Kidney tubule cell (primary cell): ENCODE measurements at regions not wholly inside any gene's neighbourhood (a gene's known extent, or its start where the extent isn't known, plus 50 kb on each side); places are given as distances from the start of the nearest gene placed in this dataset.
"Not testable (repeated sequence)": the region's sequence is repeated elsewhere in the genome, so short reads cannot be mapped to it uniquely, and the experiment has no call there.

Experiments used
- DNase-seq: peaks from one replicate; pipeline ENCODE4 v3.0.0-alpha.2; 2018; ENCODE audit warnings: low spot score

DNA sequence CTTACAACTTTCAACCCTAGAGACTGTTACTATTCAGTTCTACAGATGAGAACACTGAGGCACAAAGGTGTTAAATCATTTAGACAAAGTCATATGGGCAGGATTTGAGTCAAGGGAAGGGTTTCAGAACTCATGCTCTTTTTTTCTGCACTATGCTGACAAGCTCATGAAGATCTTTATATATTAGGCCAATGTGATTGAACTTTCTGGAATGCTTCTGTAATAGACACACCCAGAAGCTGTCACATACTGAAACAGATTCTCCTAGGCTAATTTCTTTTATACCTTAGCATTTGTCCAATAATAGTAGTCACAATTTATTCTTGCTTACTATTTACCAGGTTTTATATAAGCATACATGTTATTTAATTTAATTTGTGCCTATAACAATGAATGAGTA lies 164.0 kb downstream of the ALG10B start:
- no peak for DNase-seq

DNA sequence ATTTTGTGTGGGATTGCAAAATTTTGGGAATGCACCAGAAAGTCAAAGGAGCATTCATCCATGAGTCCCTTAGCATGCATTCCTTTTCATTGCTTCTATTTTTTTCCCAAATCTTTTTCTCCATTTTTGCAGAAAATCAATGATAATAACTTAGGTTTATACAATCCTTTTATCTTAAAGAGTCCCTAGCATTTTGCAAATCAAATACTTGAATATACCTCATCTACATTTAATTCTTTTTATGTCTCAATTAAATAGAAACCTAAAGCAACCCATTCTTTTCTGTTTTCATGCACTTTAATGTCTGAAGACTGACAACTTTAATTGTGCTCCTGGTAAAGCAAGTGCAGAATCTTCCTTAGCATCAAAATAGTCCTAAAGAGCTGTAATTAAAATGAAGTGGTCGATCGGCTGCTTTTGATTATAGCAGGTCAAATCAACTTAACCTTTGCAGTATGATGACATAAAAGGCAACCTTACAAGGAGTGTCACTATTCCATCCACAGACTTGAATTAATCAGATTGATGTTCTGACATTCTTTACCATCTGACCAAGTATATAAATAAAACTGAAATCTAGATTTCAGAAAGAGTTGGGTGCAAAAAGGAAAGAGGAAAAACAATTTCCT lies 168.4 kb downstream of the ALG10B start:
- no peak for DNase-seq

DNA sequence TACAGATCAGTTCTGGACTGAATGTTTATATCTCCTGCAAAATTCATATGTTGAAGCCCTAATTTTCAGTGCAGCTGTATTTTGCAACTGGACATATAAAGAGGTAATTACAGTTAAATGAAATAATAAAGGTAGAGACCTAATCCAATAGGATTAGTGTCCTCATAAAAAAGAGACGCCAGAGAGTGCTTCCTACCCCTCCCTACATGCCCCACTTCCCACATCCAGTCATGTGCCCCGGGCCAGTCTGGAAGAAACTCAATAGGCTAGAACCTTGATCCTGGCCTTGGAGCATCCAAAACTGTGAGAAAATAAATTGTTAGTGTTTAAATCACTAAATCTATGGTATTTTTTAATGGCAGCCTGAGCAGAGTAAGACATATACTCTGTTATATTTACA lies 172.3 kb downstream of the ALG10B start:
- DNase-seq, result no peak

DNA sequence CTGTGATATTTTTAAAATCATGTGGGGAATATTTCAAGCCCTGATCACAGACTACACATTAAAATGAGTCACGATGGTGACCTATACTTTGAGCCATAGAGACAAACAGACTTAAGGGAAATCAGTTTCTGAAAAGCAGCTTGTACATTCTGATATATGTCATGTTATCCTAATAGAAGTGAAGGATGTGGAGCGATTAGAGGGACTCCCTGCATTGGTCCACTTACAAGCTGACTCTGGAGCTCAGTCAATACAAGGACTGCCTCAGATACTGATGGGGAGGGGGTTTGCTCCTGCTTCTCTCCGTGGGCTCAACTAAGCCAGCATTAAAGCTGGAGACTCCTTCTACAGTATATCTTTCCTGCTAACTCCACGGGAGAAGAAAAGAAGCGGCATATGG lies 173.5 kb downstream of the ALG10B start:
- no peak for DNase-seq

DNA sequence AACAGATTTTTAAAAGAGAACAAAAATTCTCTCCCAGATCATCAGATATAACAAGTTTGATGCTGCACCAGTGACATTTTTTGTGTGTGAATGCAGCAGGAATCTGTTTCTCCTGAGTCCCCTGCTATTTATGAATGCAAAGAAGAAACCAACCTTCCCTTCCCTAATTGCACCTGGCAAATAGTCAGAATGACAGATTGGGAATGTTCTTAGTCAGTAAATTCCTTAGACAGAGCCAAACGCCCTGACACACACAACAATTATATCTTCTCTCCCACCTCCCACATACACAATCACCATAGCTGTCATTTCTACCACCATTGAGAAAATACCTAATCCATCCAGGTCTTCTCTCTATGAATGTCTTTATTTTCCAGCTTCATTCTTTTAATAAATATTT lies 174.4 kb downstream of the ALG10B start:
- DNase-seq, result no peak

DNA sequence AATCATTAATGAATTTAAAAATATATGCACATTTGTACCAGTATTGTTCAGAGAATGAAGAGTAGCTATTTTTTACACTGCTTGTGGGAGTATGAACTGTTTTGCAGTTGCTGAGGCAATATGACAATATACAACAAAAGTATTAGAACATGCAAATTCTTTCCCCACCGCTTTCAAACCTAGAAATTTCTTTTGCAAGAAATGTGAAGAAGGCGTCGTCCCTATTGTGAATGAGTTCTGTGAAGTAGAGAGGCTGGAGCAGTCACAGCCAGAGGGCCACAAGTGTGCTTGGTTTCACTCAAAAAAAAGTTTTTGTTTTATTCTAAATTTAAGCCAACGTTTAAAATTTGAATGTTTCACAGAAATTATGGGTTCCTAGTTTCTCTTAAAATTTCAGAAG lies 184.9 kb downstream of the ALG10B start:
- no peak for DNase-seq

DNA sequence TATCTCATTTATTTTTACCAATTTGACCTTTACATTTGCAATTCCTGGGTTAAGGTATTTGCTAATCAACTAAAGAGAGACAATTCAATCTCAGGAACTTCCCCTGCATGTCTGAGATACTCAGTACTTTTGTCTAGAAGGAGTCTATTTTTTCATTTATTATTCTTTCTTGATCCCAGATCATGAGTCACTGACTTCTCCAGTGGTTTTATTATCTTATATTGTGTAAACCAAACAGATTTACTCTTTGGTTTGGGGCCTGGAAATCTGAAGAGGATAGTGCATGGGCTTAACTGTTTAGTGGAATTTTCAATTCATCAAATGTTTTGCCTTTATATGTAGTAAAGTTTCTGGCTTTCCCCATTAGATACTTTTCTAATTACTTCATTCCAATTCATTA lies 185.4 kb downstream of the ALG10B start:
- no peak for DNase-seq

DNA sequence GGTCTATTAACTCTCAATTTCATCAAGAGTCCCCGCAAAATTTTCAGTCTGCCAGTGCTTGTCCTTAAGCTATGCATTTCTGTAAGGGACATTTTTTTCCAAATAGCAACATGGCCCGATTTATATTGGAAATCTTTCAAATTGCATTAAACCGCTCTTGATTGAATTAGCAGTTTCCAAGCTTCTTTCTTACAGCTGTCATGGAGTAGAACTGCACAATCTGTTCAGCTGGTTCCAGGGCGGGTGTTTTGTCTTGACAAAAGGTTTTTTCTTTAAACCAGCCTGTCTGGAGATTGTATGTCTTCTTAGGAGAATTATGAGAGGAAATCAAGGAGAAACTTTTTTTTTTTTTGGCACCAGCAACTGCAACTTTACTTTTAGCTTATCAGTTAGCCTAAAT lies 185.8 kb downstream of the ALG10B start:
- no peak for DNase-seq

DNA sequence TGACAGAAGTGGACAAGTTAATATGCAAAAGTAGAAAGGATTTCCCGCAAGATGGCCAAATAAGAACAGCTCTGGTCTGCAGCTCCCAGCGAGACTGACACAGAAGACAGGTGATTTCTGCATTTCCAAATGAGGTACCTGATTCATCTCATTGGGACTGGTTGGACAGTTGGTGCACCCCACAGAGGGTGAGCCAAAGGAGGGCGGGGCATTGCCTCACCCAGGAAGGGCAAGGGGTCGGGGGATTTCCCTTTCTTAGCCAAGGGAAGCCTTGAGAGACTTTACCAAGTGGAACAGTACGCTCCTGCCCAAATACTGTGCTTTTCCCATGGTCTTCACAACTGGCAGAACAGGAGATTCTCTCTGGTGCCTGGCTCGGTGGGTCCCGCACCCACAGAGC lies 191.3 kb downstream of the ALG10B start:
- DNase-seq, result no peak

DNA sequence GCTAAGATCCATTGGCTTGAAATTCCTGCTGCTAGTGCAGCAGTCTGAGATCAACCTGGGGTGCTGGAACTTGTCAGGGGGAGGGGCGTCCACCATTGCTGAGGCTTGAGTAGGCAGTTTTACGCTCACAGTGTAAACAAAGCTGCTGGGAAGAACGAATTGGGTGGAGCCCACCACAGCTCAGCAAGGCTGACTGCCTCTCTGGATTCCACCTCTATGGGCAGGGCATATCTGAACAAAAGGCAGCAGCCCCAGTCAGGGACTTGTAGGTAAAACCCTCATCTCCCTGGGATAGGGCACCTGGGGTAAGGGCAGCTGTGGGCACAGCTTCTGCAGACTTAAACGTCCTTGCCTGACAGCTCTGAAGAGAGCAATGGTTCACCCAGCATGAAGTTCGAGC lies 191.7 kb downstream of the ALG10B start:
- peak; percentile 26 for DNase-seq

DNA sequence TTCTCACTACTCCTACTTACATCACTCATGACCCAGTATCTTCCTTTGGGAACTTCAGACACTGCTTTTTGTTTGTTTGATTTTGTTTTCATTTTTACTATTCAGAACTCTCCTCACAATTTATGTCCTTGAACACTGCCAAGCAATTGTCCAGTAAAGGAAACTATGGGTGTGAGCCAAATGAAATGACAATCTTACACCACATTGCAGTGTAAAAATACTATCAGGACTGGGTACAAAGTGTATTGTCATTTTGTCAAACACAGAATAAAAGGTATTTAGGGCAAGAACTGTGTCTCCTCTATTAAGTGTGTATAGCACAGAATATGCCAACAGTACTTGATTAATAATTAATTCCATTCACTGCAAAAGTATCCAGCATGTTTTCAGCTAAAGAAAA lies 199.3 kb downstream of the ALG10B start:
- no peak for DNase-seq

DNA sequence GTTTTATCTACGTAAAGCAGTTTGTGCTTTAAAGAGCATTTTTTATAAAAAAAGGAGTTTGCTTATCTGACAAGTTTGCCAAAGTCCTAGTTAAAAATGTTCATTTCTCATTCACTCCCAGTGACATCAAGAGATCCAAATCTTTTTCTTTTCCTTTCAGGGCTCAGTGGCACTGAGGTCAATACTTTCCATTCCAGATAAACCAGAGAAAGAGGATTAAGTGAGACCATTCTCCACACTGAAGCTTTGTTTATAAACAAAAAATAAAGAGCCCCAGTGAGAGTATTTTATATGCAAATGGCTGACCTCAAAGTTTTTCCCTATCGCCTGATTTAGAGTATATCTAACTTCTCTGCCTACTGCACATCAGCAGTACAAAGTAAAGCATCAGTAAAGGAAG lies 199.8 kb downstream of the ALG10B start:
- no peak for DNase-seq

DNA sequence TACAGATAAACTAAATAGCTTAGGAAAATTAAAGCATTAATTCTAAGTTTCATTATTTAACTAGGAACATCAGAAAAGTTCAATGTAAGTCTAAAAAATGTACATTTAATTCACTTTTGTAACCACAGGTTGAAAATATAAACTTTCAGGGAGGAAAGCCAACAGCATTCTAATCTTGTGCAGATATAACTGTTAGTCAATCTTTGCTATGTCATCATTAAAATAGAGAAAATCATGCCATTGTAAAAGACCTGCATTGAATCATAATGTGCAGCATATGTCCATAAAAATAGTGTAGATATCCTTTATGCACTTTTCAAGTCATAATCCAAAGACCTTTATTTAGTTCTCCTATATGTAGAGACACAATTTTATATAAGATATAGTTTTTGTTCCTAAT lies 207.3 kb downstream of the ALG10B start:
- no peak for DNase-seq

DNA sequence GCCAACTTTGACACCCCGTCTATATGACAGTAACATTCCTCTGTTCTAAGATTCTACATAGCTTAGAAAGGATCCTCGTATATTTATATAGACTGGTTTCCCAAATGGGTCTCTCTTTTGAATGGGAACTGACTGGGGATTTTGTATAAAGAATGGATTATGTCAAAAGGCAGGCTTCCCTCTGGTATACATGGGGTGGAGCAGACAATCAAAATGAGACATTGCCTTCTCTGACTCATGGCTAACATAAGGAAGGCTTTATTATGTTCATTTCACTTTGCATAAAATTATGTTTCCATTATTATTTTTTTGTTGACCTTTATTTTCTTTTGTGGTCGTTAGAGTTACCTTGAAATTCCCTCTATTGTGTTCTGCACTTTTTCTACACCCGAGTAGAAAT lies 211.1 kb downstream of the ALG10B start:
- no peak for DNase-seq

DNA sequence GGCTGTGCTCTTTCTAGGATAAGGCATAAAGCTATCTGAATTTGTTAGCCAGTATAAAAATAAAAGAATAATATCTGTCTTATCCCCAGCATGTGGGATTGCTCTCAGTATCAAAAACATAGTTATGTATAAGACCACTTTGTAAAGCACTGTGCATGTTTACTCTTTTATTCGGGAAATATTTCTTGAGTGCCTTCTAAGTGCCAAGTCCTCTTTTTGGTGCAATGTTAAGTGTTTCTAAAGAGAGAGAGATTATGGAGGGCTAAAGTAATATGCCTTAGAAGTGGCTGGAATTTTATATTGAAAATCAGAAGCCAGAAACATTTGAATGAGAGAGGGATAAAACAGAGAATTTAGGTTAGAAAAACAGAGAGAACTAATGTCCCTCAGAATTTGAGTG lies 212.0 kb downstream of the ALG10B start:
- no peak for DNase-seq

DNA sequence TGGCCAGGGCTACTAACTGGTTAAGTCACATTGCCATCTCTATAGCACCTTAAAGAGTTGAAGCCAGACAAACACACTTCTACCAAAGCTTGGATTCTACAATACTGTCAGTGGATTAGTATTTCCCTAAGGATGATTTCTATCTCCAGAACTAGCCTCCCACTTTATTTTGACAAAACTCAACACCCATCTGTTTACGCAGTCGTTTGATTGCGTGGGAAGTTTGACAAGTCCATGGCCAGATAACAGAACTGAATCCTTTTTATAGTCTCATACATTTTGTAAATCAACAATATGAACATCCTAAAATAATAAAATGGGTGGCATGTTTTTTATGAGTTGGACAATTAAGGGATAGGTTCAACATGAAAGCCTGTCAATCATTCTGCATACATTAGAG lies 212.7 kb downstream of the ALG10B start:
- not testable (repeated sequence) for DNase-seq

DNA sequence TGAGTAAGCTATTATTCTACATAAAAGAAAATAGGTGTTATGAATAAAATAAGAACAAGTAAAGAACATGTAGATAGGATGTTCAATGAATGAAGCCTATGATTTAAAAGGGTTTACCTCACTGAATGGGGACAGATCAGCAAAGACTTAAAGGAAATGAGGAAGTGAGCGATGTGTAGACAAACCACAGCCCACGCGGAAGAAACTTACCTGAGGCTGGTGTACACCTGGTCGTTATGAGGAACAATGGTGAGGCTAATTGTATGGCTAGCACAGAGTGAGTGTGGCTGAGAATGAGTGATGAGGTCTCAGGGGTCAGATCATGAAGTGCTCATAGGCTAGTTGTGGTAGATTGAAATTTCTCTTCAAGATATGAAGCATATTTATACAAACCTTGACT lies 221.7 kb downstream of the ALG10B start:
- DNase-seq, result no peak

DNA sequence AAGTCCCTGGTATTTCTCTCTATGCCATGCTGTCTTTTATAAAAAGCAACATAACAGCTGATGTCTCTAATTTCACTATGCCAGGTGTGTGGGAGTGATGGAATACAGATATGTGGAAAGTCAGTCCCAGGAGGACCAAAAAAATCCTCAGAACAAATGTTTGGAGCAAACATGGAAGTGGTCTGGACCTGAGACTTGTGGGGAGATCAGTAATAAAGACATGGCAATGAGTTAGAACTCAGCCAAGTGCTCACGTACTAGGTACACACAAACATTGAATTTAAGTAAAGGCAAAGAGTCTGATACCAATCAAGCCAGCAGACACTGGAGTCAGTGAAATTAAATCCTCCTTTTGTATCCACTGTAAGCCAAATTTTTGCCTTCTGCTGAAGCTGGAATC lies 223.6 kb downstream of the ALG10B start:
- no peak for DNase-seq

DNA sequence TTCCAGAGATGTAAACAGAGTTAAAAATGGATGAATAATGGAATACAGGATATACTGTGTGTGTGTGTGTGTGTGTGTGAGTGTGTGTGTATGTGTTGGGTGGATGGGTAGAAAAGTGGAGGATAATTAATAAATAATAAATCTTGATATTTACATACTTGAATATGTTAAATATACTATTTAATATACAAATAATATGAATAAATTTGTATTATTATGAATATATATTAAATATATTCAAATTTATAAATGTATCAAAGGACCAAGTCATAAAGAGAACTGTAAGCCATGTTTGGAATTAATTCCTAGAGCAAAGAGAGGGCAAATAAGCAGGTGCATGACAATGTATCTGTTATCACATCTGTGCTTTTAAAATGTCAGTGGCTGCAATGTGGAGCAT lies 225.3 kb downstream of the ALG10B start:
- DNase-seq, result no peak

DNA sequence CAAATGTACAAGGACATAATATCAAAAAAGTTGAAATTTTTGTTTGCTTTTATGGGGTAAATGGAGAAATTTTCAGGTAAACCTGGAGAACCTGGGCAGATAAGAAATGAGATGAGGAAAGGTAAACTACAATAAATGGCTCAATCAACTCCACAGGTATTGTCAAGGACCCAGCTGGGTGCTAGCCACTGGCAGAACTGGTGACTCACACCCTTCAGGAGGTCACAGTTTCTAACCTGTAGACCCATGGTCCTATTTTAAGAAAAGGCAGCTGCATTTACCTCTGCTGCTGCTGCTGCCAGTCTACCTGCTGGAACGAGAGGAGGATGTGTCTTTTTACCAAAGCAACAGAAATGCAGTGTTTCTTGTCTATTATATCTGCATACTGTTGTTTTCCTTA lies 226.6 kb downstream of the ALG10B start:
- DNase-seq, result no peak

DNA sequence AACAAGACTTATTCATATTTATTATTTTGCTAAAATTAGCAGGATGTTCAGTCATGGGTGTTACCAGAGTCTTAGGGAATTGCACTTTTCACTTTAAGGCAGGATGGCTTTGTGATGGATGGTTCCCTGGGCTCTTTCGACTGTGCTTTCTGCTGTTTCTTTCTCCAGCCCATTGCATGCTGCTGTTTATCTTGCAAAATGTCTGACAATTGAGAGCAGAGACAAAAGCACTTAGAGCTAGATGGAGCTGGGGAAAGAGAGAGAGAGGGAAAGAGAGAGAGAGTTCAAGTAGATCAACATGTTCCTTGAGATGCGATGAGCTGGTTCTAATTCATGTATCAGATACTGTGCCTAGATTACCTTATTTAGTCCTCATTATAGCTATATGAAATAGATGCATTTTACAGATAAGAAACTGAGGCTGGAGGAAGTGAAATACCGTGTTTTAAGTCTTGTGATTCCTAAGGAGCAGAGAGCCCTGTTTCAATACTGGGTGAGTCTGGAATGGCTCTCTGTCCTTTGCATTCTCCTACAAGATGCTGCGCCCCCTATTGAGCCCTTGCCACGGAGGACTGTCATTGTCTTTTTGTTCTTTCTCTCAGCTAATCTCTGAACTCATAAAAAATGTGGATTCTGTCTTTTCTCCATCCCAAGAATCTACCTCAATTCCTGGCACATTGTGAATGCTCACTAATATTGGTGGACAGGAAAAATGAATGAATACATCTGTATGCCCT lies 227.9 kb downstream of the ALG10B start:
- no peak for DNase-seq

DNA sequence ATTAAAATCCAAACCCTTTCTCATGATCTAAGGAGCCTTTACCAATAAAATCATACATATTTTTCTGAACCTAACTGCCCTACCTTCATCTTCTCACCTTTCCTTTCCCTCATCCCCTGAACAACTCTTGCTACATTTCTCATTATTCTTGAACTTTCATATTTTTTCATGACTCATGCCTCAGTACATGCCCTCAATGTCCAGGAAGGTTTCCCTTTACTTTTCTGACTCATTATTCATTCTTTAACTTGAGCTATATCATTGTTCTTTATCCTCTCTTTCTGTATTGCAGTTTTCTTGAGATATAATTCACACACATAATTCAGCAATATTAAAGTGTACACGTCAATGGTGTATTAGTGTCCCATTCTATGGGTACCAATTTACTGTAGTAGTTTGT lies 231.0 kb downstream of the ALG10B start:
- DNase-seq, result no peak

DNA sequence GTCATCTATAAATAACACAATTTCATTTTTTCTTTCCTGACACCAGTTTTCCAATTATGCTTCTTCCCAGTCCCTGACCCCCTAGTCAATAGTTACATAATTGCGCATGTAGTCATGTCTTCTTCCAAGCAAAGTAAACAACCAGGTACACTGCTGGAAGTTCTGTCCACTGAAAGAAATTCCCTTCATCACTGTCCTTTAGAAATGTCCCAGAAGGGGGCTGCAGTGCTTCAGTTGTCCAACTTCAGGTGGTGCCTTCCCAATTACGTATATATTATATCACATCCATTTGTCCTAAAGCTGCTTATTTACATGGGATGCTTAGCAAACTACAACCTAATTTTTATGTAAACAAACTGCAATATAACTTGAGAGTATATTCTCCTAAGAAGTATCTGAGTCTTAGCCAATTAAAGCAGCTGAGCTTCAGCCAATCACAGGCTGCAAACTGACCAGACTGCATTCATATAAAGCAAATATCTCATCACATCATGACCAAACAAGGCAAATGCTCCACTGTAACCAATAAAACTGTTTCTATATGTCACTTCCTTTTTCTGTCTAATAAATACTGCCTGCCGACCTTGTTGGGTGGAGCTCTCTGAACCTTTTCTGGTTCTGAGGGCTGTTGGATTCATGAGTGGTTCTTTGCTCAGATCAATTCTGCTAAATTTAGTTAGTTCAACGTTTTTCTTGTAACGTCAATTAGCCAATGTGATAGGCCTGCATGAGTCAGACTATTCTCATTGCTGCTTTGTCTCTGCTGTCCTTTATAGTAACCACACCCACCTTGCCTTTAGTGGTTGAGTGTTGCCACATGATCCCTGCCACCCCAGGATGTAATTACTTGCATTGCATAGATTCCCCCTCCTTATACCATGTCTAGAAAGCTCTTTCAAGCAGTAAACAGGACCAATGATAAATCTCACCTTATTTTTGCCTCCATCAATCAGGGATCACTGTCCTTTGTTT lies 239.3 kb downstream of the ALG10B start:
- DNase-seq, result no peak
